Neural progenitor cell (in vitro differentiated cells): ENCODE measurements at regions not wholly inside any gene's neighbourhood (a gene's known extent, or its start where the extent isn't known, plus 50 kb on each side); places are given as distances from the start of the nearest gene placed in this dataset.

Source experiments
- EZH2 ChIP-seq: fragments of 200-600 bp; sonication (generic); IDR thresholded peaks from 2 replicates; pipeline ENCODE4 v1.6.1; 2017; ENCODE audit warnings: antibody characterized with exemption, mild to moderate bottlenecking, moderate library complexity
- TF ChIP-seq, protein P1 (sequence below): fragments of 200-600 bp; sonication (generic); IDR thresholded peaks from 2 replicates; pipeline ENCODE4 v1.5.1; 2017; ENCODE audit warnings: antibody characterized with exemption, mild to moderate bottlenecking

DNA sequence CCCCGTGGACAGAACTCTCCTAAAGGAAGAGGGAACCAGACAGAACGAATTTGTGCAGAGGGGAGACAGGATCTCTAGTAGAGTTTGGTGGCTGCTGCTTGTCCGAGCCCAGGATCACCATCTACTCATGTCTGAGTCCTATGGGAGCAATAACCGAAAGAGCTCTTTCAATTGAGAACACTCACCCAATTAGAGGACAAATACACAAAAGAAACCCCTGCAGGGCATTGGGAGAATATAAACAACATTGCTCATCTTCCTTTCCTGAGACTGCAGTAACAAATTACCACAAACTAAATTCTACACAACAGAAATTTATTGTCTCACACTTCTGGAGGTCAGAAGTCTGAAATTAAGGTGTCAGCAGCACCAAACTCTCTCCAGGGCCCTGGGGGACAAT lies 65.6 kb downstream of the SPINK2 start:
- TF ChIP-seq, protein P1, sequence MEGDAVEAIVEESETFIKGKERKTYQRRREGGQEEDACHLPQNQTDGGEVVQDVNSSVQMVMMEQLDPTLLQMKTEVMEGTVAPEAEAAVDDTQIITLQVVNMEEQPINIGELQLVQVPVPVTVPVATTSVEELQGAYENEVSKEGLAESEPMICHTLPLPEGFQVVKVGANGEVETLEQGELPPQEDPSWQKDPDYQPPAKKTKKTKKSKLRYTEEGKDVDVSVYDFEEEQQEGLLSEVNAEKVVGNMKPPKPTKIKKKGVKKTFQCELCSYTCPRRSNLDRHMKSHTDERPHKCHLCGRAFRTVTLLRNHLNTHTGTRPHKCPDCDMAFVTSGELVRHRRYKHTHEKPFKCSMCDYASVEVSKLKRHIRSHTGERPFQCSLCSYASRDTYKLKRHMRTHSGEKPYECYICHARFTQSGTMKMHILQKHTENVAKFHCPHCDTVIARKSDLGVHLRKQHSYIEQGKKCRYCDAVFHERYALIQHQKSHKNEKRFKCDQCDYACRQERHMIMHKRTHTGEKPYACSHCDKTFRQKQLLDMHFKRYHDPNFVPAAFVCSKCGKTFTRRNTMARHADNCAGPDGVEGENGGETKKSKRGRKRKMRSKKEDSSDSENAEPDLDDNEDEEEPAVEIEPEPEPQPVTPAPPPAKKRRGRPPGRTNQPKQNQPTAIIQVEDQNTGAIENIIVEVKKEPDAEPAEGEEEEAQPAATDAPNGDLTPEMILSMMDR: no peak
- TF ChIP-seq EZH2: no peak
